ENCODE measurements at regions not wholly inside any gene's neighbourhood (a gene's known extent, or its start where the extent isn't known, plus 50 kb on each side); places are given as distances from the start of the nearest gene placed in this dataset.

DNA sequence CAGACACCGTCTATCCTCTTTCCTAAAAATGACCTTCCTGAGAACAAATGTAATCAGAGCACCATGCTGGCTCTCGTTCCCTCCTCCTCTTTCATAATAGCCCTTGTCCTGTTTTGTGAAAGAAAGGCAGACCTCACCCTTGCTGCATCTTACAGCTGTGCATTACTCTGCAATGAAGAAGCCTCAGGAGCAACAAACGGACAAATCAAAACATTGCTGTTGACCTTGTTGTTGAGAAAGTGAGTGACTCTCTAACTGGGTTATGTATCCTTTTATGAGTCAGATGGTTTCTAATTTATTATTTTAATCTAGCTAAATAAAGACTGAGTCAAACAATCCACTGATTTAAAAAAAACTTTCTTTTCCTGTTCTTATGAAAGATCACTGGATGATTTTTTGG lies 180.9 kb downstream of the RPS29 start:
- H3K4me3 ChIP-seq (ENCODE audit: low read depth, low read length) = no peak overlapping the region

DNA sequence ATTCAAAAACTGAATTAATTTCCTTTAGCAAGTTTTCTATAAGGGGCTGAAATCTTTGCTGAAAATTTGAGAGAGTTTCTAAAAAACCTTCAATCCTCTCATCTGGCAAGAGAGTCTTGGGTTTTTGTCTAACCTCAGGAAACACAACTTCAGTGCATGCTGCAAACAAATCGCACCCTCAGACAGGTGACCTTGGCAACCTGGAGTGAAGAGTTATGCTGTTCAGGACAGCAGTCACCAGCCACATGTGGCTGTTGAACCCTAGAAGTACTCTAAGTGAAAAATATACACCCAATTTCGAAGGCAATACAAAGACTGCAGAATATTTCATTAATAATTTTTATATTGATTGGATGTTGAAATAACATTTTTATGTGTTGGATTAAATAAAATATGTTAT lies 184.8 kb downstream of the RPS29 start:
- no peak overlapping the region for H3K4me3 ChIP-seq (ENCODE audit: low read depth, low read length)
- TF ChIP-seq, protein P1, sequence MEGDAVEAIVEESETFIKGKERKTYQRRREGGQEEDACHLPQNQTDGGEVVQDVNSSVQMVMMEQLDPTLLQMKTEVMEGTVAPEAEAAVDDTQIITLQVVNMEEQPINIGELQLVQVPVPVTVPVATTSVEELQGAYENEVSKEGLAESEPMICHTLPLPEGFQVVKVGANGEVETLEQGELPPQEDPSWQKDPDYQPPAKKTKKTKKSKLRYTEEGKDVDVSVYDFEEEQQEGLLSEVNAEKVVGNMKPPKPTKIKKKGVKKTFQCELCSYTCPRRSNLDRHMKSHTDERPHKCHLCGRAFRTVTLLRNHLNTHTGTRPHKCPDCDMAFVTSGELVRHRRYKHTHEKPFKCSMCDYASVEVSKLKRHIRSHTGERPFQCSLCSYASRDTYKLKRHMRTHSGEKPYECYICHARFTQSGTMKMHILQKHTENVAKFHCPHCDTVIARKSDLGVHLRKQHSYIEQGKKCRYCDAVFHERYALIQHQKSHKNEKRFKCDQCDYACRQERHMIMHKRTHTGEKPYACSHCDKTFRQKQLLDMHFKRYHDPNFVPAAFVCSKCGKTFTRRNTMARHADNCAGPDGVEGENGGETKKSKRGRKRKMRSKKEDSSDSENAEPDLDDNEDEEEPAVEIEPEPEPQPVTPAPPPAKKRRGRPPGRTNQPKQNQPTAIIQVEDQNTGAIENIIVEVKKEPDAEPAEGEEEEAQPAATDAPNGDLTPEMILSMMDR (IDR thresholded peaks at IDR 0.05; ENCODE audit: low read depth, low read length, missing control alignments) = no peak
- no peak for DNase-seq (ENCODE audit: low read depth)

More for the DNA sequence above, 180.9 kb downstream of the RPS29 start:
- no peak for DNase-seq (ENCODE audit: low read depth)
- TF ChIP-seq, protein P1 (IDR thresholded peaks at IDR 0.05; ENCODE audit: low read depth, low read length, missing control alignments) = no peak

DNA sequence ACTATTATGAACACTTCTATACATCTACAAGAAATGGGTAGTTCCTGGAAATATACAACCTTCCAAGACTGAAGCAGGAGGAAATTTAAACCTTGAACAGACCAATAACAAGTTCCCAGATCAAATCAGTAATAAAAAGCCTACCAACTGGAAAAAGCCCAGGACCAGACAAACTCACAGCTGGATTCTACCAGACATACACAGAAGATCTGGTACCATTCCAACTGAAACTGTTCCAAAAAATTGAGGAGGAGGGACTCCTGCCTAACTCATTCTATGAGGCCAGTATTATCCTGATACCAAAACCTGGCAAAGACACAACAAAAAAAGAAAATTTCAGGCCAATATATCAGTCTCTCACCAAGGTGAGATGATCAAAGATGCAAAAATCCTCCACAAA lies 189.4 kb downstream of the RPS29 start:
- TF ChIP-seq, protein P1 (IDR thresholded peaks at IDR 0.05; ENCODE audit: low read depth, low read length, missing control alignments) = no peak

DNA sequence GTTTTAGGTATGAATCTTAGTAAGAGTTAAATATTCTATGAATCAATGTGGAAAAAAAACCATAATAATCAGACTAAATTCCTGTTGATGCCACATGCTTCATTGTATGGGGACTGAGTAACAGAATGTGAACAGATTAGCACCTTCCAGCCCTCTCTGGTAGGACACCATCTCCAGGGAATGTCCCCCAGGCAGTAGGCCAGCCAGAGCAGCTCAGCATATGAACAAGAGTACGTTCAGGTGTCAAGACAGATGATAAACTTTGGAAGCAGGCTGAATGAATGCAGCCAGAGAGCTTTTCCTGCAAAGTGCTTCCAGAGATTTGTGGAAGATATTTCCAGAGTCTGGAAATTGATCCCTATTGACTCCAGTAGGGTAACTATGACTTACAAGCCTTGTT lies 204.4 kb downstream of the RPS29 start:
- TF ChIP-seq, protein P1 (IDR thresholded peaks at IDR 0.05; ENCODE audit: low read depth, low read length, missing control alignments) = no peak
- no peak for DNase-seq (ENCODE audit: low read depth)
- H3K4me3 ChIP-seq (ENCODE audit: low read depth, low read length) = no peak overlapping the region

More for the DNA sequence above, 189.4 kb downstream of the RPS29 start:
- DNase-seq (ENCODE audit: low read depth) = no peak
- no peak overlapping the region for H3K4me3 ChIP-seq (ENCODE audit: low read depth, low read length)

DNA sequence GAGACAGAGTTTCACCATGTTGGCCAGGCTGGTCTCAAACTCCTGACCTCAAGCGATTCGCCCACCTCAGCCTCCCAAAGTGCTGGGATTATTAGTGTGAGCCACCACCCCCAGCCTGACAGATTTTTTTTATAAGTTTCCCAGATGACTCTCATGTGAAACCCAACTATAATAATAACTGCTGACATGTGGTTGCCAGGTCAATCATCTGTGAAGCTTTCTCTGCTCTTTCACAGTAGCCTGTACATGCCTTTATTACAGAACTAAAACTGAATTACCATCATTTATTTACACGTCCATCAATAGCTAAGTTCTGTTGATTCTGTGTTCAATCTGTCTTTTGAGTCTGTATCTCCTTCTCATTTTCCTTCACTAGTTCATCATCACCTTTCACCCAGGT lies 218.5 kb downstream of the RPS29 start:
- TF ChIP-seq, protein P1 (IDR thresholded peaks at IDR 0.05; ENCODE audit: low read depth, low read length, missing control alignments) = no peak
- H3K4me3 ChIP-seq (ENCODE audit: low read depth, low read length) = no peak overlapping the region
- DNase-seq (ENCODE audit: low read depth) = no peak

DNA sequence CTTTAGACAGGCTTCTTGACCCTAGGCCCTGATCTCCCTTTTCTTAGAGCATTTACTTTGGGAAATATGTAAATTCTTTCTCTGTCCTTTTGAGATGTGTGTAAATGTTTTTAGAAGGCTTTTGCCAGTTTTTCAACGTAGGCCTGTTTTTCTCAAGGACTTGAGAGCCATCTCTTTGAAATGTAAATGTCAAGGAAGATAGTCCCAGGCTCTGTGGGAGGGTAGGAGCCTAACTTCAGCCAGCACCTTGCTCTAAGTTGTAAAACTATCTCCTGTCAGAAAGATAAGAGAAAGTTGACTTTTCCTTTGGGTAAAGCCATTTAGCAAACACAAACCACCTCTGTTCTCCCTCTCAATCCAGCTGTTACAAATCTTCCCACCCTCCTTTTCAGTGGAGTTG lies 219.8 kb downstream of the RPS29 start:
- TF ChIP-seq, protein P1 (IDR thresholded peaks at IDR 0.05; ENCODE audit: low read depth, low read length, missing control alignments) = no peak
- no peak for DNase-seq (ENCODE audit: low read depth)
- no peak overlapping the region for H3K4me3 ChIP-seq (ENCODE audit: low read depth, low read length)

DNA sequence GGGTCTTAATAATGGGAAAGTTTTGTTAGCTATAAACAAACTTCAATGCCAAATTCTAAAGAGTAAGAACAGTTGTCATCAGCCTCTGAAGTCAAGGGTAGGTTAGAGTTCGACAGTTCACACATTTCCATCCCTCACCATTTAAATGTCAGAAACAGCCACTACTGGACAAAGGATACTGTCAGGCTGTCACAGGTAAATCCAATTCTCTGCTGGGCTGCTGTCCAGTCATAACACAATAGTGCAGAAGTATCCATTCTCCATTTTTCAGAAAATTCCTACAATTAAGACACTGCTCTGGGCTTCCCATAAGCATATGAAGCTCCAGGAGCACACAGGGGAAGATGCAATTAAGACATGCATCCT lies 221.4 kb downstream of the RPS29 start:
- H3K4me3 ChIP-seq (ENCODE audit: low read depth, low read length) = no peak overlapping the region
- no peak for DNase-seq (ENCODE audit: low read depth)
- TF ChIP-seq, protein P1 (IDR thresholded peaks at IDR 0.05; ENCODE audit: low read depth, low read length, missing control alignments) = no peak

Data from GM12864 (cell line).